Right cardiac atrium (tissue), 5 donors: ENCODE measurements at regions not wholly inside any gene's neighbourhood (a gene's known extent, or its start where the extent isn't known, plus 50 kb on each side); places are given as distances from the start of the nearest gene placed in this dataset.

Source experiments
- ATAC-seq, 2 donors: fragments of 200-7000 bp; cut with Tn5 transposase; one replicate each; pipeline versions ENCODE4 v1.8.0 to v1.9.1; 2020; ENCODE audit warnings: moderate library complexity in 2 of 2, mild to moderate bottlenecking in 1 of 2
- DNase-seq, 3 donors: peaks; one replicate each; pipeline ENCODE4 v3.0.0-alpha.2; 2020
- H3K27ac ChIP-seq: one replicate; pipeline ENCODE4 v1.5.1; 2013; ENCODE audit warnings: mild to moderate bottlenecking, low read length, control low read depth, moderate library complexity
- H3K27me3 ChIP-seq: one replicate; pipeline ENCODE4 v1.6.1; 2013; ENCODE audit not compliant: control insufficient read depth, insufficient read depth
- H3K4me1 ChIP-seq: one replicate; pipeline ENCODE4 v1.6.1; 2013; ENCODE audit warnings: low read length; ENCODE audit not compliant: control insufficient read depth, insufficient read depth
- H3K4me3 ChIP-seq: one replicate; pipeline ENCODE4 v1.5.1; 2013; ENCODE audit warnings: low read length, control low read depth
- H3K9me3 ChIP-seq: one replicate; pipeline ENCODE4 v1.6.1; 2013; ENCODE audit warnings: low read length; ENCODE audit not compliant: control insufficient read depth
- WGBS: extraction: QIAGEN DNeasy Blood & Tissue Kit; methylation state at CpG from one replicate; pipeline ENCODE4 v1.1.7; 2013; 5-methylcytosine and 5-hydroxymethylcytosine counted together
- intact Hi-C, 4 donors: fragments of 100-400 bp; cut with DNase I; formaldehyde crosslinking; loops; one replicate each; pipeline versions ENCODE4 v1.11.0 to v1.14.0; 2022 to 2023
- donor health status: healthy with polysubstance abuse.
- donor health status: DM: no; HTN: yes; CAD: no.
- donor health status: DM: no; HTN: no; CAD: no.
- donor health status: DM: no; HTN: yes; CAD: no; lungs with severe emphysema.
- donor health status: DM: yes; HTN: yes; CAD: no.

- ATAC-seq (no peak), DNase-seq (no peak)
- Histone ChIP-seq H3K27me3 (no peaks in the 10 kb centered on the region), H3K27ac (no peak overlapping the region), H3K4me1 (no peaks in the 10 kb centered on the region), H3K4me3 (no peak overlapping the region), H3K9me3 (no peaks in the 10 kb centered on the region)
- intact Hi-C loops, result no loop called here
- 66% methylated on average over 13 of the region's 13 CpGs for WGBS
Observed at GRCh38 chr1:5690898-5691297, 301.3 kb downstream of the NPHP4 start.

- intact Hi-C loops, result no loop called here
- Histone ChIP-seq H3K4me1 (no peaks in the 10 kb centered on the region), H3K9me3 (no peaks in the 10 kb centered on the region), H3K27me3 (no peaks in the 10 kb centered on the region), H3K4me3 (no peak overlapping the region), H3K27ac (no peak overlapping the region)
- ATAC-seq (no peak), DNase-seq (no peak)
- 79% methylated on average over 3 of the region's 3 CpGs for WGBS
Observed at GRCh38 chr1:5690291-5690690, 301.9 kb downstream of the NPHP4 start.

GRCh38 chr1:5688081-5689077 is 303.8 kb downstream of the NPHP4 start:
- DNase-seq (no peak), ATAC-seq (no peak)
- no peak overlapping the region for H3K4me3 ChIP-seq
- WGBS, result 71% methylated on average over 28 of the region's 28 CpGs
- no peaks in the 10 kb centered on the region for H3K27me3 ChIP-seq
- no peaks in the 10 kb centered on the region for H3K9me3 ChIP-seq
- H3K27ac ChIP-seq, result no peak overlapping the region
- intact Hi-C loops, result no loop called here
- no peaks in the 10 kb centered on the region for H3K4me1 ChIP-seq

- ATAC-seq, result no peak
- Histone ChIP-seq H3K4me1 (no peaks in the 10 kb centered on the region), H3K9me3 (no peaks in the 10 kb centered on the region), H3K27ac (no peak overlapping the region), H3K4me3 (no peak overlapping the region), H3K27me3 (no peaks in the 10 kb centered on the region)
- DNase-seq, result no peak
- whole genome bisulfite sequencing, result 86% methylated on average over 12 of the region's 12 CpGs
- intact Hi-C loops, result no loop called here
Observed at GRCh38 chr1:5686925-5687706, 305.1 kb downstream of the NPHP4 start.

- intact Hi-C loops, result no loop called here
- Histone ChIP-seq H3K4me3 (no peak overlapping the region), H3K27ac (no peak overlapping the region), H3K4me1 (no peaks in the 10 kb centered on the region), H3K9me3 (no peaks in the 10 kb centered on the region), H3K27me3 (no peaks in the 10 kb centered on the region)
- ATAC-seq (no peak), DNase-seq (no peak)
- WGBS, result 76% methylated on average over 1 of the region's 1 CpG
Observed at GRCh38 chr1:5686195-5686594, 306.0 kb downstream of the NPHP4 start.

- DNase-seq, result no peak
- intact Hi-C loops, result no loop called here
- H3K27me3 ChIP-seq, result no peaks in the 10 kb centered on the region
Observed at GRCh38 chr1:5685446-5686040, 306.7 kb downstream of the NPHP4 start.

GRCh38 chr1:5684791-5685190 is 307.4 kb downstream of the NPHP4 start:
- ATAC-seq, result no peak
- 84% methylated on average over 11 of the region's 11 CpGs for WGBS
- DNase-seq, result no peak
- Histone ChIP-seq H3K27me3 (no peaks in the 10 kb centered on the region), H3K4me1 (no peaks in the 10 kb centered on the region), H3K9me3 (no peaks in the 10 kb centered on the region), H3K27ac (no peak overlapping the region), H3K4me3 (no peak overlapping the region)
- intact Hi-C loops, result no loop called here

More at GRCh38 chr1:5685446-5686040, 306.7 kb downstream of the NPHP4 start:
- ATAC-seq, result no peak
- no peaks in the 10 kb centered on the region for H3K9me3 ChIP-seq
- no peak overlapping the region for H3K4me3 ChIP-seq
- H3K4me1 ChIP-seq, result no peaks in the 10 kb centered on the region
- 67% methylated on average over 10 of the region's 10 CpGs for WGBS
- H3K27ac ChIP-seq, result no peak overlapping the region

GRCh38 chr1:5683446-5683845 is 308.8 kb downstream of the NPHP4 start:
- H3K4me1 ChIP-seq, result no peaks in the 10 kb centered on the region
- no peak overlapping the region for H3K27ac ChIP-seq
- WGBS, result 47% methylated on average over 2 of the region's 2 CpGs
- H3K4me3 ChIP-seq, result no peak overlapping the region
- intact Hi-C loops, result no loop called here
- H3K9me3 ChIP-seq, result no peaks in the 10 kb centered on the region
- DNase-seq (no peak), ATAC-seq (no peak)
- H3K27me3 ChIP-seq, result no peaks in the 10 kb centered on the region

GRCh38 chr1:5682626-5683225 is 309.5 kb downstream of the NPHP4 start:
- no peaks in the 10 kb centered on the region for H3K27me3 ChIP-seq

GRCh38 chr1:5681654-5682053 is 310.6 kb downstream of the NPHP4 start:
- H3K9me3 ChIP-seq, result no peaks in the 10 kb centered on the region
- no peak for ATAC-seq
- DNase-seq, result no peak
- H3K27me3 ChIP-seq, result no peaks in the 10 kb centered on the region
- WGBS, result 79% methylated on average over 6 of the region's 6 CpGs
- no peaks in the 10 kb centered on the region for H3K4me1 ChIP-seq
- H3K27ac ChIP-seq, result no peak overlapping the region
- H3K4me3 ChIP-seq, result no peak overlapping the region
- intact Hi-C loops, result no loop called here

More at GRCh38 chr1:5682626-5683225, 309.5 kb downstream of the NPHP4 start:
- no peak for ATAC-seq
- intact Hi-C loops, result no loop called here
- no peaks in the 10 kb centered on the region for H3K9me3 ChIP-seq
- no peak overlapping the region for H3K27ac ChIP-seq
- 83% methylated on average over 16 of the region's 16 CpGs for WGBS
- H3K4me1 ChIP-seq, result no peaks in the 10 kb centered on the region
- DNase-seq, result no peak
- no peak overlapping the region for H3K4me3 ChIP-seq
